HepG2 (cell line): ENCODE measurements at regions not wholly inside any gene's neighbourhood (a gene's known extent, or its start where the extent isn't known, plus 50 kb on each side); places are given as distances from the start of the nearest gene placed in this dataset.

Experiments used
- ATAC-seq: fragments of 200-7000 bp; cut with Tn5 transposase; 3 replicates; pipeline ENCODE4 v1.9.1; 2020; ENCODE audit warnings: mild to moderate bottlenecking, moderate library complexity
- BruUV-seq: library from RNA; stranded (reverse); fragments of 400-500 nt; replicated peaks from 2 replicates; lab custom pipeline; 2021; lab: Mats Ljungman, UMichigan
- CTCF ChIA-PET: fragments of 300-600 bp; formaldehyde crosslinking; extraction: SDS; loops from one replicate; lab custom pipeline; 2021; ENCODE audit warnings: low total read pairs, inconsistent platforms, low intra/inter-chr PET ratio; lab: Yijun Ruan, JAX
- POLR2A ChIA-PET: fragments of 350-600 bp; sonication (Branson Sonifier 250); formaldehyde crosslinking; loops from one replicate; lab custom pipeline; 2020; ENCODE audit warnings: antibody characterized with exemption, inconsistent platforms; lab: Yijun Ruan, JAX
- DNase-seq: peaks from one replicate; pipeline ENCODE4 v3.0.0-alpha.2; 2015; ENCODE audit warnings: low spot score
- FAIRE-seq: peaks from 3 replicates; lab custom pipeline; 2011; peaks lifted over from hg19 to GRCh38; lab: Jason Lieb, UNC
- H2AFZ ChIP-seq: one replicate; pipeline ENCODE4 v1.6.1; 2011; ENCODE audit warnings: low read length, inconsistent platforms
- H3K27ac ChIP-seq: fragments of 300-600 bp; 3 replicates; pipeline ENCODE4 v1.8.0; 2011; ENCODE audit warnings: mixed run types, mild to moderate bottlenecking, mixed read lengths, low read length, inconsistent platforms; ENCODE audit not compliant: insufficient read depth; ENCODE audit errors: extremely low read length
- H3K27me3 ChIP-seq, 2 experiments: fragments of 200-600 bp in 1 of 2; 2 replicates in 1 of 2; 3 replicates in 1 of 2; pipeline versions ENCODE4 v1.6.0 to v1.8.0; 2011; ENCODE audit warnings: low read length in 2 of 2, mild to moderate bottlenecking in 2 of 2, moderate library complexity in 2 of 2, inconsistent platforms in 1 of 2; ENCODE audit not compliant: insufficient read depth in 2 of 2, control insufficient read depth in 1 of 2
- H3K36me3 ChIP-seq, 2 experiments: fragments of 200-600 bp in 1 of 2; replicated peaks in 1 of 2; 2 replicates in 1 of 2; 3 replicates in 1 of 2; pipeline versions ENCODE4 v1.5.1 to v1.8.0; 2011; ENCODE audit warnings: low read length in 2 of 2, inconsistent platforms in 1 of 2; ENCODE audit not compliant: insufficient read depth in 2 of 2, control insufficient read depth in 1 of 2
- H3K4me1 ChIP-seq: 2 replicates; pipeline ENCODE4 v1.5.1; 2012; ENCODE audit warnings: low read length, inconsistent platforms; ENCODE audit not compliant: insufficient read depth
- H3K4me2 ChIP-seq: 2 replicates; pipeline ENCODE4 v1.6.0; 2011; ENCODE audit warnings: low read depth, low read length, inconsistent platforms
- H3K4me3 ChIP-seq, 3 experiments: fragments of 200-600 bp in 1 of 3; sonication (generic), shearing (Covaris generic) in 1 of 3; replicated peaks in 1 of 3; 2 replicates each; pipeline ENCODE4 v1.5.1; 2011 to 2016; ENCODE audit warnings: low read length in 3 of 3, inconsistent platforms in 2 of 3, low read depth in 2 of 3, mild to moderate bottlenecking in 2 of 3, control low read depth in 1 of 3, mixed read lengths in 1 of 3; ENCODE audit not compliant: insufficient read depth in 1 of 3
- H3K79me2 ChIP-seq: one replicate; pipeline ENCODE4 v1.6.1; 2011; ENCODE audit warnings: low read length, inconsistent platforms; ENCODE audit not compliant: insufficient read depth
- H3K9ac ChIP-seq: 2 replicates; pipeline ENCODE4 v1.6.0; 2011; ENCODE audit warnings: mild to moderate bottlenecking, low read depth, low read length, inconsistent platforms; ENCODE audit not compliant: insufficient read depth
- H3K9me3 ChIP-seq: 2 replicates; pipeline ENCODE4 v1.5.1; 2012; ENCODE audit warnings: mild to moderate bottlenecking, low read length
- H4K20me1 ChIP-seq: 2 replicates; pipeline ENCODE4 v1.6.0; 2011; ENCODE audit warnings: inconsistent platforms, mild to moderate bottlenecking, low read length, moderate library complexity; ENCODE audit not compliant: insufficient read depth
- ZBTB7A ChIP-seq: sonication (generic); formaldehyde crosslinking; IDR thresholded peaks from 2 replicates; pipeline ENCODE4 v1.8.0; 2022; ENCODE audit warnings: mild to moderate bottlenecking, missing genetic modification reagents
- ZMYM3 ChIP-seq: sonication (generic); formaldehyde crosslinking; IDR thresholded peaks from 2 replicates; pipeline ENCODE4 v1.5.1; 2020; ENCODE audit warnings: mild to moderate bottlenecking, missing genetic modification reagents
- ZNF101 ChIP-seq: sonication (generic); formaldehyde crosslinking; IDR thresholded peaks from 2 replicates; pipeline ENCODE4 v1.4.0; 2020; ENCODE audit warnings: mild to moderate bottlenecking, low read depth, missing genetic modification reagents, borderline replicate concordance
- ZNF34 ChIP-seq: sonication (generic); formaldehyde crosslinking; IDR thresholded peaks from 2 replicates; pipeline ENCODE4 v1.4.0; 2020; ENCODE audit warnings: mild to moderate bottlenecking, missing genetic modification reagents, borderline replicate concordance
- ZNF468 ChIP-seq: sonication (generic); formaldehyde crosslinking; IDR thresholded peaks from 2 replicates; pipeline ENCODE4 v1.8.0; 2022; ENCODE audit warnings: mild to moderate bottlenecking, moderate library complexity, missing genetic modification reagents
- ZNF564 ChIP-seq: sonication (generic); formaldehyde crosslinking; IDR thresholded peaks from 2 replicates; pipeline ENCODE4 v1.8.1; 2023; ENCODE audit warnings: mild to moderate bottlenecking, missing genetic modification reagents
- ZNF816 ChIP-seq: sonication (generic); formaldehyde crosslinking; IDR thresholded peaks from 2 replicates; pipeline ENCODE4 v1.8.0; 2022; ENCODE audit warnings: missing genetic modification reagents, mild to moderate bottlenecking, borderline replicate concordance
- WGBS: methylation state at CpG from one replicate; pipeline ENCODE4 v1.1.6; 2017; ENCODE audit warnings: low lambda C conversion rate; 5-methylcytosine and 5-hydroxymethylcytosine counted together
- in situ Hi-C: cut with HindIII; loops from 2 replicates; pipeline ENCODE4 v1.10.0; 2017; ENCODE audit warnings: low pct_unique_long_range_greater_than_20kb; ENCODE audit not compliant: extremely low pct_ligation_motif_present
- intact Hi-C: fragments of 100-400 bp; cut with micrococcal nuclease; formaldehyde crosslinking; loops from one replicate; pipeline ENCODE4 v1.10.0; 2022; ENCODE audit not compliant: unreplicated experiment
- TF ChIP-seq, protein P1 (sequence below): sonication (generic); formaldehyde crosslinking; IDR thresholded peaks from 2 replicates; pipeline ENCODE4 v1.5.0; 2020; ENCODE audit warnings: mild to moderate bottlenecking, missing genetic modification reagents
- TF ChIP-seq, protein P2 (sequence below): sonication (generic); formaldehyde crosslinking; IDR thresholded peaks from 2 replicates; pipeline ENCODE4 v1.4.0; 2020; ENCODE audit warnings: mild to moderate bottlenecking, missing genetic modification reagents
- TF ChIP-seq, protein P3 (sequence below): sonication (generic); formaldehyde crosslinking; IDR thresholded peaks from 2 replicates; pipeline ENCODE4 v1.5.0; 2020; ENCODE audit warnings: mild to moderate bottlenecking, low read depth, missing genetic modification reagents, borderline replicate concordance
- TF ChIP-seq, protein P4 (sequence below): sonication (generic); formaldehyde crosslinking; IDR thresholded peaks from 2 replicates; pipeline ENCODE4 v1.4.0; 2020; ENCODE audit warnings: missing genetic modification reagents, mild to moderate bottlenecking, borderline replicate concordance
- TF ChIP-seq, protein P5 (sequence below): sonication (generic); formaldehyde crosslinking; IDR thresholded peaks from 2 replicates; pipeline ENCODE4 v1.5.1; 2020; ENCODE audit warnings: mild to moderate bottlenecking, missing genetic modification reagents, borderline replicate concordance

DNA sequence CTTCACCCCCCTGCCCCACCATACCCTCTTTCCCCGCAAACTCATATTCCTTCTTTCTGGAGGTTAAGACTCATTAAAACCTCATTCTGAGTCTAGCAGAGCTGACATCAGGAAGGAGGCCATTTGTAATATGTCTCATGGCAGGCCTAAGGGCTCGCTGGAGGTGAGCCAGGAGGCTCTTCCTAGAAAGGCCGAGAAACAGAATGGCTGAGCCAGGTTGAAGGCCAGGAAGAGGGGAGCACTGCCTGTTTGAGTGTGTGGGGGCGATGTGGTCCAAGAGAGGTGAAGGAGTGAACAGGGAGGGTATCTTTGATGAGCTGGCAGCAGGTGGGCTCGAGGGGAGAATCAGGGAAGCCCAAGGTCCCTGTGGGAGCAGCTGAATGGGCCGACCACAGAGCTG, 317.3 kb downstream of the TLE3 start:
- BruUV-seq, result no TSS peak
- in situ Hi-C loops, result no loop called here
- ATAC-seq (no peak), DNase-seq (no peak), FAIRE-seq (no peak)
- ChIA-PET POLR2A (no interaction called here), CTCF (no interaction called here)
- Histone ChIP-seq H3K9me3 (no peaks in the 10 kb centered on the region), H4K20me1 (no peaks in the 10 kb centered on the region), H3K4me3 (no peak overlapping the region), H3K4me2 (no peak overlapping the region), H3K79me2 (no peaks in the 10 kb centered on the region), H3K9ac (no peak overlapping the region), H3K36me3 (no peaks in the 10 kb centered on the region), H3K27me3 (peaks cover 0 to 10% of the 10 kb centered on the region in 2 experiments; a peak in 2 of 5 replicates), H3K4me1 (peaks cover 6% of the 10 kb centered on the region; the same call in 1 of the 2 replicates), H3K27ac (no peak overlapping the region), H2AFZ (no peak overlapping the region)
- intact Hi-C loops, result no loop called here
- WGBS, result 45% methylated on average over 4 of the region's 6 CpGs
- TF ChIP-seq ZNF816 (CRISPR knock-in tag) (no peak), ZNF564 (no peak), ZBTB7A (no peak), ZNF34 (no peak), ZMYM3 (CRISPR knock-in tag) (no peak), ZNF101 (CRISPR knock-in tag) (no peak), ZNF468 (CRISPR knock-in tag) (no peak)
- TF ChIP-seq, protein P1, sequence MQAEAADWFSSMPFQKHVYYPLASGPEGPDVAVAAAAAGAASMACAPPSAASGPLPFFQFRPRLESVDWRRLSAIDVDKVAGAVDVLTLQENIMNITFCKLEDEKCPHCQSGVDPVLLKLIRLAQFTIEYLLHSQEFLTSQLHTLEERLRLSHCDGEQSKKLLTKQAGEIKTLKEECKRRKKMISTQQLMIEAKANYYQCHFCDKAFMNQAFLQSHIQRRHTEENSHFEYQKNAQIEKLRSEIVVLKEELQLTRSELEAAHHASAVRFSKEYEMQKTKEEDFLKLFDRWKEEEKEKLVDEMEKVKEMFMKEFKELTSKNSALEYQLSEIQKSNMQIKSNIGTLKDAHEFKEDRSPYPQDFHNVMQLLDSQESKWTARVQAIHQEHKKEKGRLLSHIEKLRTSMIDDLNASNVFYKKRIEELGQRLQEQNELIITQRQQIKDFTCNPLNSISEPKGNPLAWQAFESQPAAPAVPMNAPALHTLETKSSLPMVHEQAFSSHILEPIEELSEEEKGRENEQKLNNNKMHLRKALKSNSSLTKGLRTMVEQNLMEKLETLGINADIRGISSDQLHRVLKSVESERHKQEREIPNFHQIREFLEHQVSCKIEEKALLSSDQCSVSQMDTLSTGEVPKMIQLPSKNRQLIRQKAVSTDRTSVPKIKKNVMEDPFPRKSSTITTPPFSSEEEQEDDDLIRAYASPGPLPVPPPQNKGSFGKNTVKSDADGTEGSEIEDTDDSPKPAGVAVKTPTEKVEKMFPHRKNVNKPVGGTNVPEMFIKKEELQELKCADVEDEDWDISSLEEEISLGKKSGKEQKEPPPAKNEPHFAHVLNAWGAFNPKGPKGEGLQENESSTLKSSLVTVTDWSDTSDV (CRISPR knock-in tag), result no peak
- TF ChIP-seq, protein P2, sequence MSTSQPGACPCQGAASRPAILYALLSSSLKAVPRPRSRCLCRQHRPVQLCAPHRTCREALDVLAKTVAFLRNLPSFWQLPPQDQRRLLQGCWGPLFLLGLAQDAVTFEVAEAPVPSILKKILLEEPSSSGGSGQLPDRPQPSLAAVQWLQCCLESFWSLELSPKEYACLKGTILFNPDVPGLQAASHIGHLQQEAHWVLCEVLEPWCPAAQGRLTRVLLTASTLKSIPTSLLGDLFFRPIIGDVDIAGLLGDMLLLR (CRISPR knock-in tag), result no peak
- TF ChIP-seq, protein P3, sequence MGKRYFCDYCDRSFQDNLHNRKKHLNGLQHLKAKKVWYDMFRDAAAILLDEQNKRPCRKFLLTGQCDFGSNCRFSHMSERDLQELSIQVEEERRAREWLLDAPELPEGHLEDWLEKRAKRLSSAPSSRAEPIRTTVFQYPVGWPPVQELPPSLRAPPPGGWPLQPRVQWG (CRISPR knock-in tag), result no peak
- TF ChIP-seq, protein P4, sequence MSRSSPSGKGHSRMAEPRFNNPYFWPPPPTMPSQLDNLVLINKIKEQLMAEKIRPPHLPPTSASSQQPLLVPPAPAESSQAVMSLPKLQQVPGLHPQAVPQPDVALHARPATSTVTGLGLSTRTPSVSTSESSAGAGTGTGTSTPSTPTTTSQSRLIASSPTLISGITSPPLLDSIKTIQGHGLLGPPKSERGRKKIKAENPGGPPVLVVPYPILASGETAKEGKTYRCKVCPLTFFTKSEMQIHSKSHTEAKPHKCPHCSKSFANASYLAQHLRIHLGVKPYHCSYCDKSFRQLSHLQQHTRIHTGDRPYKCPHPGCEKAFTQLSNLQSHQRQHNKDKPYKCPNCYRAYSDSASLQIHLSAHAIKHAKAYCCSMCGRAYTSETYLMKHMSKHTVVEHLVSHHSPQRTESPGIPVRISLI (CRISPR knock-in tag), result no peak
- TF ChIP-seq, protein P5, sequence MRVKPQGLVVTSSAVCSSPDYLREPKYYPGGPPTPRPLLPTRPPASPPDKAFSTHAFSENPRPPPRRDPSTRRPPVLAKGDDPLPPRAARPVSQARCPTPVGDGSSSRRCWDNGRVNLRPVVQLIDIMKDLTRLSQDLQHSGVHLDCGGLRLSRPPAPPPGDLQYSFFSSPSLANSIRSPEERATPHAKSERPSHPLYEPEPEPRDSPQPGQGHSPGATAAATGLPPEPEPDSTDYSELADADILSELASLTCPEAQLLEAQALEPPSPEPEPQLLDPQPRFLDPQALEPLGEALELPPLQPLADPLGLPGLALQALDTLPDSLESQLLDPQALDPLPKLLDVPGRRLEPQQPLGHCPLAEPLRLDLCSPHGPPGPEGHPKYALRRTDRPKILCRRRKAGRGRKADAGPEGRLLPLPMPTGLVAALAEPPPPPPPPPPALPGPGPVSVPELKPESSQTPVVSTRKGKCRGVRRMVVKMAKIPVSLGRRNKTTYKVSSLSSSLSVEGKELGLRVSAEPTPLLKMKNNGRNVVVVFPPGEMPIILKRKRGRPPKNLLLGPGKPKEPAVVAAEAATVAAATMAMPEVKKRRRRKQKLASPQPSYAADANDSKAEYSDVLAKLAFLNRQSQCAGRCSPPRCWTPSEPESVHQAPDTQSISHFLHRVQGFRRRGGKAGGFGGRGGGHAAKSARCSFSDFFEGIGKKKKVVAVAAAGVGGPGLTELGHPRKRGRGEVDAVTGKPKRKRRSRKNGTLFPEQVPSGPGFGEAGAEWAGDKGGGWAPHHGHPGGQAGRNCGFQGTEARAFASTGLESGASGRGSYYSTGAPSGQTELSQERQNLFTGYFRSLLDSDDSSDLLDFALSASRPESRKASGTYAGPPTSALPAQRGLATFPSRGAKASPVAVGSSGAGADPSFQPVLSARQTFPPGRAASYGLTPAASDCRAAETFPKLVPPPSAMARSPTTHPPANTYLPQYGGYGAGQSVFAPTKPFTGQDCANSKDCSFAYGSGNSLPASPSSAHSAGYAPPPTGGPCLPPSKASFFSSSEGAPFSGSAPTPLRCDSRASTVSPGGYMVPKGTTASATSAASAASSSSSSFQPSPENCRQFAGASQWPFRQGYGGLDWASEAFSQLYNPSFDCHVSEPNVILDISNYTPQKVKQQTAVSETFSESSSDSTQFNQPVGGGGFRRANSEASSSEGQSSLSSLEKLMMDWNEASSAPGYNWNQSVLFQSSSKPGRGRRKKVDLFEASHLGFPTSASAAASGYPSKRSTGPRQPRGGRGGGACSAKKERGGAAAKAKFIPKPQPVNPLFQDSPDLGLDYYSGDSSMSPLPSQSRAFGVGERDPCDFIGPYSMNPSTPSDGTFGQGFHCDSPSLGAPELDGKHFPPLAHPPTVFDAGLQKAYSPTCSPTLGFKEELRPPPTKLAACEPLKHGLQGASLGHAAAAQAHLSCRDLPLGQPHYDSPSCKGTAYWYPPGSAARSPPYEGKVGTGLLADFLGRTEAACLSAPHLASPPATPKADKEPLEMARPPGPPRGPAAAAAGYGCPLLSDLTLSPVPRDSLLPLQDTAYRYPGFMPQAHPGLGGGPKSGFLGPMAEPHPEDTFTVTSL (CRISPR knock-in tag), result no peak
